Epidermal melanocyte (primary cell): ENCODE measurements at regions not wholly inside any gene's neighbourhood (a gene's known extent, or its start where the extent isn't known, plus 50 kb on each side); places are given as distances from the start of the nearest gene placed in this dataset.
A peak's percentile ranks its signal among the peaks of the same experiment; 100 is the strongest.
"Not testable (repeated sequence)": the region's sequence is repeated elsewhere in the genome, so short reads cannot be mapped to it uniquely, and the experiment has no call there.

Experiments used
- DNase-seq: peaks from one replicate; pipeline ENCODE4 v3.0.0; 2011; ENCODE audit warnings: low spot score; ENCODE audit not compliant: insufficient read length

- DNase-seq: no peak
Observed at GRCh38 chr7:142569851-142570250, 179.4 kb upstream of the PRSS1 start.

GRCh38 chr7:142568435-142569097 is 180.7 kb upstream of the PRSS1 start:
- DNase-seq: no peak

- DNase-seq: no peak
Observed at GRCh38 chr7:142567201-142568075, 181.8 kb upstream of the PRSS1 start.

- DNase-seq: no peak
Observed at GRCh38 chr7:142566271-142566670, 183.0 kb upstream of the PRSS1 start.

- DNase-seq: not testable (repeated sequence)
Observed at GRCh38 chr7:142564125-142564524, 185.1 kb upstream of the PRSS1 start.

- DNase-seq: no peak
Observed at GRCh38 chr7:142563470-142563869, 185.8 kb upstream of the PRSS1 start.

- no peak for DNase-seq
Observed at GRCh38 chr7:142562688-142563087, 186.6 kb upstream of the PRSS1 start.

GRCh38 chr7:142561396-142561795 is 187.9 kb upstream of the PRSS1 start:
- DNase-seq: not testable (repeated sequence)

- not testable (repeated sequence) for DNase-seq
Observed at GRCh38 chr7:142560770-142561169, 188.5 kb upstream of the PRSS1 start.

- DNase-seq: no peak
Observed at GRCh38 chr7:142560166-142560565, 189.1 kb upstream of the PRSS1 start.

GRCh38 chr7:142557971-142558582 is 191.2 kb upstream of the PRSS1 start:
- DNase-seq: no peak

GRCh38 chr7:142556740-142557139 is 192.5 kb upstream of the PRSS1 start:
- peak; percentile 53 for DNase-seq

- DNase-seq: no peak
Observed at GRCh38 chr7:142554560-142555532, 194.4 kb upstream of the PRSS1 start.

- DNase-seq: no peak
Observed at GRCh38 chr7:142553216-142553615, 196.1 kb upstream of the PRSS1 start.

GRCh38 chr7:142548978-142549377 is 200.3 kb upstream of the PRSS1 start:
- no peak for DNase-seq

GRCh38 chr7:142546452-142546851 is 202.8 kb upstream of the PRSS1 start:
- DNase-seq: no peak

GRCh38 chr7:142542942-142543341 is 206.3 kb upstream of the PRSS1 start:
- DNase-seq: no peak

GRCh38 chr7:142542105-142542504 is 207.2 kb upstream of the PRSS1 start:
- no peak for DNase-seq

- no peak for DNase-seq
Observed at GRCh38 chr7:142540371-142540770, 208.9 kb upstream of the PRSS1 start.

GRCh38 chr7:142539901-142540300 is 209.4 kb upstream of the PRSS1 start:
- DNase-seq: no peak

- no peak for DNase-seq
Observed at GRCh38 chr7:142537760-142538159, 211.5 kb upstream of the PRSS1 start.
